Glomerular visceral epithelial cell (primary cell): ENCODE measurements at regions not wholly inside any gene's neighbourhood (a gene's known extent, or its start where the extent isn't known, plus 50 kb on each side); places are given as distances from the start of the nearest gene placed in this dataset.
"Not testable (repeated sequence)": the region's sequence is repeated elsewhere in the genome, so short reads cannot be mapped to it uniquely, and the experiment has no call there.

Source experiments
- DNase-seq: peaks from one replicate; pipeline ENCODE4 v3.0.0-alpha.2; 2016; ENCODE audit errors: extremely low spot score

DNA sequence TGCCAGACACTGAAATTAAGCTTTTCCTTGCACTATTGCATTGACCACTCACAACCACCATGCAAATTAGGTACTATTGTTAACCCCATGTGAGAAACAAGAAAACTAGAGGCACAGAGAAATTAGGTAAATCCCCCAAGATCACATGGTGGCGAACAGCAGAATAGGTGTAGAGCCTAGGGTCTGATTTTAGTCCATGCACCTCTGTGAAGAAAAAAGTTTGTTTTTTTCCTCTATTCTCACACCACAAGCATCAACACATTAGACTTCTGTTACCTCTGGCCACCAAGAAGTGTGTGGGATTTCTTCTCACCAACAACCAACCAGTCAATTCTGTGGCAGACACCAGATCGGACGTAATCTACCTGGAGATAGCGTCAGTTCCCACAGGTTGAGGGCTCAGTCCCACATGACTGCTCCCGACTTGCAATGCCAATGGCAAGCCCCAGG is 391.9 kb downstream of the COG6 start:
- no peak for DNase-seq

DNA sequence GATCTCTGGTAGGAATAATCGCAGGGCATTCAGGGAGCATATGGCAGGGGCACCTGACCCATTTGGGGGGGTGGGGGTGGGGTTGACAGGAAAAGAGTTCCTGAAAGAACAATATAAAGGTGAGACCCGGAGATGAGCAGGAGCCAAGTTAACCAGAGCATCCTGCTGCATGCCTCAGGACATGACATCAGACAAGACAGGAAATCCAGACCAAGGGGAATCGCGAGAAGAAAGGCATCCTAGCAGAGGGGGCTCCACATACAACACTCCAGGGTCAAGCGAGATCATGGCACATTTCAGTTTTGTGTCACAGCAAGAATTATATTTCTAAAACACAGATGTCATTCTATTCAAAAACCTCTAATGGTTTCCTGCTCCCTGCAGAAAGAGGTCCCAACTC is 393.1 kb downstream of the COG6 start:
- DNase-seq: no peak

- no peak for DNase-seq
Measured at GRCh38 chr13:40052954-40053353, 397.5 kb downstream of the COG6 start.

DNA sequence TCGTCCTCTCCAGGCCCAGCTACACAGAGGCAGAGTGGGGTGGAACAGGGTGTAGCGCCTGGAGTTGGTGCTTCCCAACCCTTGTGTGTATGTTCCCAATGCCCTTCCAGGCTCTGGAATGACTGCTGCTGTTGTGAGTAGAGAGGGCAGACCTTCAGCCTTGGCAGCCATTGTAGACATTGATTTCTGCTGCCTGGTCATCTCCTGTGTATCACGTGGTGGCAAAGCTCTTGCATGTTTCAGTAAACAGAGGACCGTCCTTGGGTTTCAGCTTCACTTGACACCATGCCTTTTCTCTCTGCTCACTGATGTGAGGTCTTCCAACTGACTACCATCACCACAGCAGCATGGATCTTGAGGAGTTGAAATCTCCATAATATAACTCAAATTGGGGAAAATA is 397.9 kb downstream of the COG6 start:
- DNase-seq: no peak

DNA sequence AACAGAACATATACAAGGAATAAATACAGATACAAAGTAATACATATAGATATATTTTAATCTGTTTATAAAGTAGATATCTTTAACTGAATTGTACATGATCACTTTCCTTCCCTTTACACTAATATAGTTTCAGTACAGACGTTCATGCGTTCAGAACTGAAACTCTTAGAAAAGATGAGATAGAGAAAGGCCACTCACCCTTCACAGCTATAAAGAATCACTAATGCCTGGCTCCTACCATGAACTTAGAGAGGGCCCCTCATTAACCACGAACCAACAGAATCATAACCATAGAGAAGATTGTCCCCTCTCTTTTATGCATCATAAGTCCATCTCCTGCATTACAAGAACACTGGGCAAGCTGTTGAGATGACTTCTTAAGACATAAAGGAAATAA is 399.0 kb downstream of the COG6 start:
- not testable (repeated sequence) for DNase-seq

DNA sequence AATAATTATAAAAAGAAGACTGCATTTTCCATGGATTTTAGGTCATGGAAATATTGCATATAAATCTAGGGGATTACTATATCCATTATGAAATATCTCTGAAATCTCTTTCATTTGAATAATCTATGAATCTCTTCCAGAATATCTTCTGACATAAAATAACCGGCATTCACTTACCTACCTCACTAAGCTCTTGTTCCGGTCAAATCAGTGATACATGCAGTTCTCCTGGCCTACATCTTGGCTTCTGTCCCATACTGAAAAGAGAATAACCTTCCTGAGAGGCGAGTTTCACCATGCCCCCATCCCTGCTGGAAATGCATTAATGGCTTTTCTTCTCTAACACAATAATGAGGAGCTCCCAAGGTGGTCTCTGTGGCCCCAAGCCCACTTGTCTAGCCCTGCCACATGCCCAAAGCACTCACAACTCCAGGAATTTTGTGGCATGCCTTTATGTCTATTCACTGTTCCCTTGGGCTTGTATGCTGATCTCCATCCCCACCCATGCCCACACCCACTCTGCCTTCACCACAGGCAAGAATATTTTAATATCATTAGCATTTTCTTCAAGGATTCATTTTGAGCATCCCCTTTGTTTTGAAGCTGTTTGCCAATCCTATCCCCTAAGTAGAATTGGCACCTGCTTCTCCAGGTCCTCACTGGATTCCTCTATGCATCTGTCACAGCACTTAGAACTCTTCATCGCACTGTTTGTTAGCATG is 401.6 kb downstream of the COG6 start:
- DNase-seq: no peak

- no peak for DNase-seq
Measured at GRCh38 chr13:40058757-40059236, 403.3 kb downstream of the COG6 start.

DNA sequence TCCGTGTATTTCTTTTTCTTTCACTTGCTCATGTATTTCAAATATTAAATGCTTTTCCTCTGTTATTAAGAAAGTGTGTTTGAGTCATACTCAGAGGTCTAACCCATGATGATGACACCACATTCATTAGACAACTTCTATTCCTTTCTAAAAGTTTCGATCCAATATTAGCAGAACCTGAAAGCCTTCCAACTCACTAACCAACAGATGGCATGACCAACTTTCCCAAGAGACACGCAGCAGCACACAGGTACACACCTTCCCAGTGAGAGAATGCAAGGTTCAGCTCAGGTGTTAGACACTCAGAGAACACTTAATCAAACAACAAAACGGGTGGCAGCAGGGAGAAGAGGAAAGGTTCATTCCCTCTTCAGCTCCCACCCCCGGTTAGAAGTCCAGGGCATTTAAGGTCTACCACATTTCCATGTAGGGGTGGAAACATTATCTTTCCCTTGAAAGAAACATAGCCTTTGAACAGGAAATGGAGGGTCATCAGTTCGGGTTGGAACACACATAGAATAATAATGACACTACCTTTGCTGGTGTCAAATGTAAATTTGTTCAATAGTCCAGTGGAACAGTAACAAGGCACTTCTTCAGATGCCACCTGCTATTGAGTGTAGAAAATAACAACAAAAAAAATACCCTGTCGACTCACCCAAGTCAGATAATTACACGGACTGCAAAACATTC is 404.2 kb downstream of the COG6 start:
- DNase-seq: no peak

DNA sequence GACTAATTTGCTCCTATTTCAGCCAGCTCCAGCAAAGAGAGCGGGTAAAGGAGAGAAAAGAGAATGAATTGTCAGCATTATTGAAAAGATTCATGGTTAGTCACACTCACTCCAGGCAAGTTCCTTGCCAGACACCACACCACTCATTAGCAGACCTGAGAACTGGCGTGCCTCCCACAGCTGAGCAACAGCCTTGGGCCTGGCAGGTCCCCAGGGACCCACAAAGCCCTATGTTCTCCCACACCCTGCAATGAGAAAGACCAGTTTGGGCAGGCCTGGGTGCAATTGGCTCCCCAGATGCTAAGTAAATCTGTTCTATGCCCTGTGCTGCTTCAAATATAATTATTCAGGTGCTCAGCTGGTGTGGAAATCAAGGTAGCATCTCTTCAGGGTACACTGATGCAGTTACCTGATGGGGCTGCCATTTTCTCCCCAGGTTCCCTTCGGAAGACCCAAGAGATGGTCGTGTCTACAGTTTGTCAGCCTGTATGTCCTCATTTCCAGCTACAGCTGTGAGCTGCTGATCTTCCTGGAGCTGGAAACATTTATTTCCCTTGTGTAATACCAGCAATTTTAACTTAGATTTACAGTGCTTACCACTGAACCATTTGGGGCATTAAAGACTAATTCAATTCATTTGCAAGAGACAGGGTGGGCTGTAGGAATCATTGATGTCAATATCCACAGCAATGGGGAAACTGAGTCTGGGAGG is 405.0 kb downstream of the COG6 start:
- DNase-seq: peak; percentile 46

GRCh38 chr13:40061466-40062450 is 406.3 kb downstream of the COG6 start:
- peak; percentile 27 for DNase-seq

DNA sequence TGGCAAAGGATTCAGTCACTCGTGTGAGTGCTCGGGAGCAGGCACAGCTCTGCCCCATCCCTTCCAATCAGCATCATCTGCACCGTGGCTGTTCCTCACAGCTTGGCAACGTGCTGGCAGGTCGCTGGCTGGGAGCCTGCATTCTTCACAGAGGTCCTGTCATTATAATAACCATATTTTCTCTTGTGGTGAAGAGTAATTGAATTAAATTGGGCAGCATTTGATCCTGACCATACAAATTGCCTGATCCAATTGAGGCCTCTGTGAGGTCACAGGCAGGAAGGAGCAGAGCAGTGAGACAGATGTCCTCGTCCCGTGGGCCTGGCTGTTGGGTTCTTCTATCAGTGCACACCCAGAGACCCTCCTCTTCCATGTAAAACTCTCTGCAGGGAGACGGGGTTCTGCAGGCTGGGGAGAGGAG is 407.8 kb downstream of the COG6 start:
- DNase-seq: no peak

DNA sequence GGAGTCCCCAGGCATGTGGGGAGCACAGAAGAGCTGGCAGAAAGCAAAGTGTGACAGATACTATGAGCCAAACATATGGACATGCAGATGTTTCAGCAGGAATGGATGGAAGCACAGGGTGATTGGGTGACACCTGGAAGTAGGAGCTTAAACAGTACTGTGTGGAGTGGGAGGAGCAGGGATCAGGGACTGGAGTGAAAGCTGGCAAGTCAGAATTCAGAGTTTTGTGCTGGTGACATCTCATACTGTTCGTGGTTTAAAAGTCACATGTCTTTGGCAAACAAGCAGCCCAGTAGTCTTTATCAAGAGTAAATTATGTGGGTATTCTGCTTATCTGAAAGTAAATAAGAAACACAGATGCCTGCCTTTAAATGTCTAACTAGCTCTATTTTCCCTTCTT is 408.2 kb downstream of the COG6 start:
- no peak for DNase-seq

- DNase-seq: peak; percentile 25
Measured at GRCh38 chr13:40064154-40065097, 409.0 kb downstream of the COG6 start.

DNA sequence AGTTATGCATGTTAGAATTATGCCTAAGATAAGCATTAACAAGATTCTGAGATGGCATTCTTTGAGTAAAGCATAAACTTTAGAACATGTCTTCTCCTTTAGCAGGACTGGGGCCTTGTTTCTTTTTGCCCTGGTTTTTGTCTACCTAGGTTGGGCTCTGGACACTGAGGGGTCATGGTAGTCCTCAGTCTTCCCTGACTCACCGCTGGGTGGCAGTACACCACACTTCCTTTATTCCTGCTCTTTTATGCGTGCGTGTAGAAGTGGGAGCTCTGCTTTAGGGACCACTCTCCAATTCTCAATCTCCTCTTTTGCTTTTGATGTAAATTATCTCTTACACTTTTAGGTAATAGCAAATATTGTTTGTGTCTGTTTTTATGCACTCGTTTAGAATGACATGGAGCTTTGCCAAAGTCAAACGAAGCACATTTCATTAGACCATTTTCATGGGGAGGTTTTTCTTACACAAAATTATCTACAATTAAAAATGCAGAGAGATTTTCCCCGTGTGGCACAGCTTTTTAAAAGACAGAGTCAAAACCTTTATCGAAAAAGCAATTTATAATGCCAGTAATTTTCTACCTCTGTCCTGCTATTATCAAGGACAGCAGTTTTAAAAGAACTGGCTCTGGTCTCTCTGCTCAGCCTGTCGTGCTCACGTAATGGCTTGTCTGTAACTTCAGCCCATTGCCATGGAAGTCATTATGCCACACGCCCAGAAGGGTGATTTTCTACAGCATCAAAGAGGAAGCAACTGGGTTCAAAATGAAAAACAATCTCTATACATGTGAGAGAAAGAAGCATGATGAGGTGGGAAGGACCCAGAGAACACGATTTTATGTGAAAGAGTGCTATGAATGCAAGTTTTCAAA is 413.9 kb downstream of the COG6 start:
- peak; percentile 55 for DNase-seq

DNA sequence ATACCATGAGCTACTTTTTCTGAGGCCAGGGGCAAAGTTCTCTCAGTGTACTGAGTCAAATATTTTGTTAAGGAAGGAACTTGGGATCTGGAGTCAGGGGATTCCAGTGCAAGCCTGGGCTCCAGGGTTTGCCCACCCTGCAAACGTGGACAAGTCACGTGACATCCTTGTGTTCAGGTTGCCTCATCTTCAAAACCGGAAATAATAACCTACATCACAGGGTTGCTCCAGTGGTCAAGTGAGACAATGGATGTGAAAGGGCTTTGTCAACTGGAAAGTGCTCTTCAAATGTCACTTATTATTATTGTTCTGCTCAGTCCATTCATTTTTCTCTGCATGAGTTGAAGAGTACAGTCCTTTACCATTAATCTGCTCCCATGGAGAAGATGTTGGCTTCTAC is 414.9 kb downstream of the COG6 start:
- DNase-seq: no peak

DNA sequence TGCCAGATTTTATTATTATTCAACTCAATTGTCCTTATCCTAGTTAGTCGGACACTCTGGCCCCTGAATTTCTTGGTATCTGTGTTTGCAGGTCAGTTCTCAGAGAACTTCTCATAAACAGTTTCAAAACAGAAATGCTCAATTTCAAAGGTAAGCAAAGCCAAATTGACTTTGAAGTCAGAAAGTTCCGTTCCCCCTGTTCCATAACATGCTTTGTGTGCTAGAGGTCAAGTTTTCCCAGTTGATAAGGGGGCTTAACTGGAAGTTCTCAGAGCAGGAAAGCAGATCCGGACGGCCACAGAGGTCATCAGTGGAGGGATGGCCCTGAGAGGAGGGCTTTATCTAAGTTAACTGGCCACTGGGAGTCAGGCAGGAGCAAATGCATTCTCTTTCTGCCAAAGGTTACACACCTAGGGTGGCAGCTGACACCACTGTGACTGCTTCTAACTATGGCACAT is 417.2 kb downstream of the COG6 start:
- DNase-seq: no peak

- no peak for DNase-seq
Measured at GRCh38 chr13:40074338-40074737, 418.9 kb downstream of the COG6 start.

GRCh38 chr13:40075281-40075680 is 419.8 kb downstream of the COG6 start:
- no peak for DNase-seq

DNA sequence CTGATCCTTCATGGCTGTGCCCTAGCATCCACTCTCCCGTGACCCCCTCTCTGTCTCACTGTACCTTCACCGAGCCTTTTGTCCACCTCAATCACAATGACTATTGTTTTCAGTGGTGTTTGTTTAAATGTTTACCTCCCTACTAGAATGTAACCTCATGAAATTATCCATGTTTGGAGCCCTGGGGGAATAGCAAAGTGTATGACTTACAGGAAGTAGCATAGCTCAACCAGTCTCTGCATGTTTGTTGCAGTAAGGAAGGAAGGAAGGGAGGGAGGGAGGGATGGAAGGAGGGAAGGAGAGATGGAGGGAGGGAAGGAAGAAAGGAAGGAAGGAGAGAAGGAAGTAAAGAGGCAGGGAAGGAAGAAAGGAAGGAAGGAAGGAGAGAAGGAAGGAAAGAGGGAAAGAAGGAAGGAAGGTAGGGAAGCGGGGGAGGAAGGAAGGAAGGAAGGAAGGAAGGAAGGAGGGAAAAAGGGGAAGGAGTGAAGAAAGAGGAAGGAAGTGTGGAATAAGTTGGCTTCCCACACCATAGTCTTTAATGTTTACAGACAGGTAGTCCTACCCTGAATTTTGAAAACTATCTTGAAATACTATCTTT is 421.4 kb downstream of the COG6 start:
- no peak for DNase-seq
